HG03460 (cell line): ENCODE measurements at regions not wholly inside any gene's neighbourhood (a gene's known extent, or its start where the extent isn't known, plus 50 kb on each side); places are given as distances from the start of the nearest gene placed in this dataset.
"Not testable (repeated sequence)": the region's sequence is repeated elsewhere in the genome, so short reads cannot be mapped to it uniquely, and the experiment has no call there.

Experiments
- ATAC-seq: cut with Tn5 transposase; IDR thresholded peaks from one replicate; pipeline ENCODE4 v1.9.1; 2021; ENCODE audit not compliant: unreplicated experiment

GRCh38 chr12:58009405-58010195 lies 68.2 kb downstream of the ATP23 start:
- ATAC-seq: no peak

DNA sequence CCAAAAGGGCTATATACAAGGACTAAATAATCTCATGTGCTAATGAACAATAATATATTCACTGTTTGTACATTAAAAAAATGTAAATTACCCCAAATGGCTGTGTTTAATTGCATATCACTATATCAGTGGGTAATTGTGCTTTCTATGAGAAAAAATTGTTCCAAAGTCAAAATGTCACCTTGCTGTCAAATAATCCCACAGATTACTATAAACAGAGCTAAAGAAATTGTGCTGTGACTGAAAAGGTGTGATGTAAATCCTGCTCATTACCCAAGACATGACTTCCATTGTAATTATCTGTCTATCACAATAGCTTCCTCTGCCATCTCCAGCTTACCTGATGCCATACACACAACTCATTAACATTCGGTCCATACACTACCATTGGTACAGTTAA lies 70.3 kb downstream of the ATP23 start:
- ATAC-seq: no peak

GRCh38 chr12:58022379-58023020 lies 81.1 kb downstream of the ATP23 start:
- not testable (repeated sequence) for ATAC-seq

DNA sequence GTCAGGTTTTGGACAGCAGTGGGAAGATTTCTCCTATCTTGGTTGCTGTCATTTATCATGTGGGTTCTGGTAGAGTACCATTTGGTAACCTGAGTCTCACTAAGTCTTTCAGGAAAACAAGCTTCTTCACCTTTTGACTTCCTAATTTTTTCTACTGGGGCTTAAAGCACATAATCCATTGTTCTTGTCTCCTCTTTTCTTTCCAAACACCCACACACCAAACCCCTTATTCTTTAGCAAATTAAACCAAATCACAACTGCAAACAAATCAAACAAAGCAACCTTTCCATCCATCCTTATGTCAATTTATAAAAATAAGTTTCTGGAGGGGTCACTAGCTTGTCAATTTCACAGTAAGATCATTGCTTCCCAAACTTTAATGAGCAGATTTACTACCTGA lies 84.1 kb downstream of the ATP23 start:
- ATAC-seq: no peak

- ATAC-seq: no peak
Measured at GRCh38 chr12:58026426-58026825, 85.1 kb downstream of the ATP23 start.

GRCh38 chr12:58026897-58027891 lies 85.8 kb downstream of the ATP23 start:
- ATAC-seq: no peak

GRCh38 chr12:58028294-58028693 lies 86.9 kb downstream of the ATP23 start:
- no peak for ATAC-seq

- ATAC-seq: no peak
Measured at GRCh38 chr12:58029260-58029659, 87.9 kb downstream of the ATP23 start.

- ATAC-seq: no peak
Measured at GRCh38 chr12:58030566-58031279, 89.4 kb downstream of the ATP23 start.

DNA sequence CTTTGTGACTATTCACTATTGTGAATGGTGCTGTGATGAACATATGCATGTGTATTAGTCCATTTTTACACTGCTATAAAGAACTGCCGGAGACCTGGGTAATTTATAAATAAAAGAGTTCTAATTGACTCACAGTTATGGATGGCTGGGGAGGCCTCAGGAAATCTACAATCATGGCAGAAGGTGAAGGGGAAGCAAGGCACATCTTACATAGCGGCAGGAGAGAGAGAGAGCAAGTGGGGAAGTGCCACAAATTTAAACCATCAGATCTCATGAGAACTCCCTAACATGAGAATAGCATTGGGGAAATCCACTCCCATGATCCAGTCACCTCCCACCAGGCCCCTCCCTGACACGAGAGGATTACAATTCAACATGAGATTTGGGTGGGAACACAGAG lies 90.8 kb downstream of the ATP23 start:
- ATAC-seq: no peak

DNA sequence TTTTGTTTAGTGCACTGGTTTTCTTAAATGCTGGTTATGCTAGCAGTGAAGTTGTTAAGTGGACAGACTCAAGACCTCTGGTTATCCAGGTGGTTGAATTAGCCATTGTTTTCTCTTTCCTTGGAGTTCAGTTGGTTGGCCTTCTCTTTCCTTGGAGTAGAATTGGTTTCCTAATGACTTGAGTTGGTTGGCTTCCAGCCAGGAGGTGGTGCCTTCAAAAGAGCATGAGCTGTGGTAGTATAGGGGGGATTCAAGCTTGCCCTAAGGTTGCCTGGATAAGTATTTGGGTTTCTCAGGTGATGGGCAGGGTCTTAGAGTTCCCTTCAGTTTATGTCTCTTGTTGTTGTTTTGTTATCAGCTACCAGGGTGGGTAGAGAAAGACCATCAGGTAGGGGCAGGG lies 92.5 kb downstream of the ATP23 start:
- no peak for ATAC-seq

DNA sequence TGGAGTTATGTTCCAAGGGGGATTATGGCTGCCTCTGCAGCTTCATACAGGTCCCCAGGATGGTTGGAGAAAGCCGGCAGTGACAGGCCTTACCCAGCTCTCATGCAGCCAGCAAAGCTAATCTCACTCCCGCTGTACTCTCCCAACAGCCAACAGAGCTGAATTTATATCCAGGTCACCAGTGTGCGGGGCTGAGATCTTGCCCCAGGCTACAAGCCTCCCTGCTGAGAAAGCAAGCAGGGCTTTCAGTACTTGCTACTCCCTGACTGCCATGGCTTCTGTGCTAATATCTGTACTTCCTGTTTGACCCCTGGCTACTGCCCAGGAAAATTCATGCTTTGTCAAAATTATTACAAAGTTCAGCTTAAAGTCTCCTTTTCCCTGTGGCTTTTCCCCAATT lies 92.9 kb downstream of the ATP23 start:
- no peak for ATAC-seq

GRCh38 chr12:58034712-58035111 lies 93.3 kb downstream of the ATP23 start:
- no peak for ATAC-seq

DNA sequence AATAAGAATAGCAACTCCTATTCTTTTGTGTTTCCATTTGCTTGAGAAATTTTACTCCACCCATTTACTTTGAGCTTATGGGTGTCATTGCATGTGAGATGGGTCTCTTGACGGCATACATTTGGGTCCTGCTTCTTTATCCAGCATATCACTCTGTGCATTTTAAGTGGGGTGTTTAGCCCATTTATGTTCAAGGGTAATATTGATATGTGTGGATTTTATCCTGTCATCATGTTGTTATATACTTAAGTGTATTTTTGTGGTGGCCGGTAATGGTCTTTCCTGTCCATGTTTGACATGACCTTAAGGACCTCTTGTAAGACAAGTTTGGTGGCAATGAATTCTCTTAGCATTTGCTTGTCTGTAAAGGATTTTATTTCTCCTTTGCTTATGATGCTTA lies 100.1 kb downstream of the ATP23 start:
- no peak for ATAC-seq

GRCh38 chr12:58044966-58045365 lies 103.6 kb downstream of the ATP23 start:
- no peak for ATAC-seq

GRCh38 chr12:58046271-58046670 lies 104.9 kb downstream of the ATP23 start:
- ATAC-seq: no peak

DNA sequence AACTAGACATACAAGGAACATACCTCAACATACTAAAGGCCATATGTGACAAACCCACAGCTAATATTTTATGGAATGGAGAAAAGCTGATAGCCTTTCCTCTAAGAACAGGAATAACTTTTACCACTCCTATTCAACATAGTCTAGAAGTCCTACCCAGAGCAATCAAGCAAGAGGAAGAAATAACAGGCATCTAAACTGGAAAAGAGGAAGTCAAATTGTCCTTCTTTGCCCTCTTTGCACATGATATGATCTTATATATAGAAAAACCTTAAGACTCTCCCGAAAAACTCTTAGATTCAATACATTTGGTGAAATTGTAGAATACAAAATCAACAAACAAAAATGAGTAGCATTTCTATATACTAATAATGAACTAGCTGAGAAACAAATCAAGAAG lies 110.0 kb downstream of the ATP23 start:
- ATAC-seq: no peak

- no peak for ATAC-seq
Measured at GRCh38 chr12:58064666-58065065, 123.3 kb downstream of the ATP23 start.

GRCh38 chr12:58066296-58066695 lies 124.9 kb downstream of the ATP23 start:
- no peak for ATAC-seq

DNA sequence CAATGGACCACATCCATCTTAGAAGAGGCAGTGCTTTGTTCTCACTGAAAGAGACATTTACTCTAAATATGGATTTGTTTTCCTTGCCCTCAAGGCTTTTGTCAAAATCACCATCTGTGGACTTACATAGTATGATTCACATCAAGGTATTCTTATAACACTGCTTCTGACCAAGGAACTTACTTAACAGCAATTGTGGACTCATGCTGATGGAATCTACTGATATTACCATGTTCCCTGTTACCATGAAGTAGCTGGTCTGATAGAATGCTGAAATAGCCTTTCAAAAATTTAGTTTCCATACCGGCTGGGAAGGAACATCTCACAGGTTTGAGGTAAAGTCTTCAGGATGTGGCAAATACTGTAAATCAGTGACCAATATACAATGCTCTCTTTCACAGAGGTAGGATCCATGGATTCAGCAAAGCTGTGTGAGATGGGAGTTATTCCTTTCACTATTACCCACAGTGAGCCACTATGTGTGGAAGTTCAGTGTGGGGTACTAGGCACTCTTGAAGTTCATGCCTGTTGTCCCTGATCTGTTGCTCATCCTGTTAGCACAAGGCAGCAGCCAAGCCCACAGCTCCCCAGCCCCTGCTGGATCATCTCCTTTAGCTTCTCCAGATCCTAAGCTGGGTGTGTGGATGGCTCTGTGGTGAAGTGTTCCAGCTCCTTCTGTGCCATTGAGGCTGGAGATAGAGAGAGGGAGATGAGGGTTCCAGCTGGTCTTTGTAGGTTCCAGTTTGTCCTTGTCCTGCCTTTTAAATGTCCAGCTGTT lies 126.4 kb downstream of the ATP23 start:
- ATAC-seq: no peak
